HG02623 (cell line): ENCODE measurements at regions not wholly inside any gene's neighbourhood (a gene's known extent, or its start where the extent isn't known, plus 50 kb on each side); places are given as distances from the start of the nearest gene placed in this dataset.
"Not testable (repeated sequence)": the region's sequence is repeated elsewhere in the genome, so short reads cannot be mapped to it uniquely, and the experiment has no call there.

Experiments used
- ATAC-seq: cut with Tn5 transposase; IDR thresholded peaks from one replicate; pipeline ENCODE4 v1.9.1; 2021; ENCODE audit warnings: moderate library complexity; ENCODE audit not compliant: unreplicated experiment

- no peak for ATAC-seq
Measured at GRCh38 chr6:120384671-120385070, 949.6 kb downstream of the TBC1D32 start.

DNA sequence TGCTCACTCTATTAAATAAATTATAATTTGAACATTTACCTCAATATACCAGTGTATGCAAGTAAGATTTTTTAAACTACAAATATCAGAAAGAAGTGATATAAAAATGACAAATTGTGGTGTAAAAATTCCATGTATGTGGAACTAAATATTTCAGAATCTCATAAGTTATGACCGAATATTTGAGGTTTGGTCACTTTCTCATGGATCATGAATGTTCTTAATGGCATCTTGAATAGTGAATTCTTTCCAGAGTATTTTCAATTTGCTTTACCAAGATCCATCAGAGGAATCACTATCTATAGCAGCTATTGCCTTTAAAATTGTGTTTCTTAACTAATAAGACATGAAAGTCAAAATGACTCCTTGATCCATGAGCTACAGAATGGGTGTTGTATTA, 950.6 kb downstream of the TBC1D32 start:
- ATAC-seq = no peak

- ATAC-seq = peak; percentile 85
Measured at GRCh38 chr6:120378582-120379220, 955.6 kb downstream of the TBC1D32 start.

DNA sequence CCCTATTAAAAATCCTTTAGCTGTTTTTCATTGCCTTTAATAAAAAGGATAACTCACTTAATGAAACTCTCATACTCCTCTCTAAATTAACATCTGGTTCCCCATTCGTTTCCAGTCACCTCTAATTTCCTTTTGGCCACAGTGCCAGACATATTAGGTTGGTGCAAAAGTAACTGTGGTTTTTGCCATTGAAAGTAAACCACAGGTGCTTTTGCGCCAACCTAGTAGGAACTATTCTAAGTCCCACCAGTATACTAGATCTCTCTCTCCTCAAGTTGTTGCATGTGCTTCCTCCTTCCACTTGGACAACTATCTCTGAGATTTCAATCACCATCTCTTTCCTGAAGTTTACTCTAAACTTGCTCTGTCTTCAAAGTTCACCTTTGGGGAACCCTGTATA, 961.1 kb downstream of the TBC1D32 start:
- ATAC-seq = no peak

DNA sequence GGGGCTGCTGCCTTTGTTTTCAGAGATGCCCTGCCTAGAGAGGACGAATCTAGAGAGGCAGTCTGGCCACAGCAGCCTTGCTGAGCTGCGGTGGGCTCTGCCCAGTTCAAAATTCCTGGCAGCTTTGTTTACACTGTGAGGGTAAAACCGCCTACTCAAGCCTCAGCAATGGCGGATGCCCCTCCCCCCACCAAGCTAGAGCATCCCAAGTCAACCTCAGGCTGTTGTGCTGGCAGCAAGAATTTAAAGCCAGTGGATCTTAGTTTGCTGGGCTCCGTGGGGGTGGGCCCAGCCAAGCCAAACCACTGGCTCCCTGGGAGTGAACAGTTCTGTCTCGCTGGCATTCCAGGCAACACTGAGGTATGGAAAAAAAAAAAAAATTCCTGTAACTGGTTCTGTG, 970.9 kb downstream of the TBC1D32 start:
- no peak for ATAC-seq

GRCh38 chr6:120358535-120358934, 975.7 kb downstream of the TBC1D32 start:
- not testable (repeated sequence) for ATAC-seq

GRCh38 chr6:120357447-120357846, 976.8 kb downstream of the TBC1D32 start:
- ATAC-seq = no peak

GRCh38 chr6:120355822-120356221, 978.5 kb downstream of the TBC1D32 start:
- ATAC-seq = no peak

GRCh38 chr6:120354452-120355098, 979.7 kb downstream of the TBC1D32 start:
- no peak for ATAC-seq

DNA sequence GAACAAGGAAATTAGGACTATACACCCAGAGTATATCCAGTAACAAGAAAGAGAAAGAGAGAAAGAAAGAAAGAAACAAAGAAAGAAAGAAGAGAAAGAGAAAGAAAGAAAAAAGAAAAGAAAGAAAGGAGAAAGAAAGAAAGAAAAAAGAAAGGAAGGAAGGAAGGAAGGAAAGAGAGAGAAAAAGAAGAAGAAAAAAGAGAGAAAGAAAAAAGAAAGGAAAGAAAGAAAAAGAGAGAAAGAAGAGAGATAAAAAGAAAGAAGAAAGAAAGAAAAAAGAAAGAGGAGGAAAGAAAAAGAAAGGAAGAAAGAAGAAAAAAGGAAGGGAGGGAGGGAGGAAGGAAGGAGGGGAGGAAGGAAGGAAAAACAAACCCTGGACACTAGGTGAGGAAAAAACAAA, 981.8 kb downstream of the TBC1D32 start:
- no peak for ATAC-seq

DNA sequence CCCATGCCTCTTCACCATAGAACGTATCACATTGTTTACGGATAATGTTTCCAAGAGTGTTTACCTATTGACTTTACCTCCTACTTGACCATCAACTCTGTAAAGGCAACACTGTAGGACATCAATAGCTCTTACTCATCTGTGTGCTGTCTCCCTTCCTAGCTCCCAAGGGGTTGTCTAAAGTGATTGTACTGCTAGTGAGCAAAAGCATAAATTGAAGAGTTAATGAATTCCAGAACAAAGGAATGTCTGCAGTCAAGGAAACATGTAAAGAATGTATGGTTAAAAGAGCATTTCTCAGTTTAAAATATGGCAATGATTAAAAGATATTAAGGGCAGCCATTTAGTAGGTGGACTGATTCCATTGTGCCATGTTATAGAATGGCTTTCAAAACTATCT, 985.4 kb downstream of the TBC1D32 start:
- no peak for ATAC-seq

GRCh38 chr6:120328521-120328920, 979.0 kb upstream of the MAN1A1 start:
- ATAC-seq = no peak

DNA sequence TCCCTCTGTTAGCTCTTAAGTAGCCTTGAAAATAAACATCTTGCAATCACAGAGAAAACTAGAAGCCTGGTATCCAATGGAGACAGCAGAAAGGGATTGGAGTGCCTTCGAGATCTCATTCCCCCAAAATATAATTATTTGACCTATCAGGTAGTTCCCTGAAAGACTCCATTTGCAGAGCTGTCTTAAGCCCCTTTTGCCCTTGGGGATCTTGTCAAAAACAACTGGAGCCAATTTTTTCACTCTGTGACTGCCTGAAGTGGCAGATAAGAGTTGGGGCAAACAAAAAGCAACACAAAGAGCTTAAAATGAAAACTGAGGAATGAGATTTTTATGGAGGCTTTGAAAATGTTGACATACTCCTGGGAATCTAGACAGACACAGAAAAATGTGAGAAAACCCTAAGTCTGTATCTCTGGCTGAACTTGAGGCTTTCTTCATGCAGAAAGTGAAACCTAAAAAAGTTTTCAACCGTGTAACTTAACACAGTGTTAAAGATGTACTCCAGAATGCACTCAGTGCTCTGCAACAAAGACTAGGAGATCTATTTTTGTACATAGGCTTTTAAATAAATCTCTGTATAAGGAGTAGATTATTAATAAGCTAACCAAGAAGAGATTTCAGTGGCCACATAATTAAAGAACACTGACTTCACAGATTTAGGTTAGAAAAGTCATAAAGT, 971.1 kb upstream of the MAN1A1 start:
- no peak for ATAC-seq

DNA sequence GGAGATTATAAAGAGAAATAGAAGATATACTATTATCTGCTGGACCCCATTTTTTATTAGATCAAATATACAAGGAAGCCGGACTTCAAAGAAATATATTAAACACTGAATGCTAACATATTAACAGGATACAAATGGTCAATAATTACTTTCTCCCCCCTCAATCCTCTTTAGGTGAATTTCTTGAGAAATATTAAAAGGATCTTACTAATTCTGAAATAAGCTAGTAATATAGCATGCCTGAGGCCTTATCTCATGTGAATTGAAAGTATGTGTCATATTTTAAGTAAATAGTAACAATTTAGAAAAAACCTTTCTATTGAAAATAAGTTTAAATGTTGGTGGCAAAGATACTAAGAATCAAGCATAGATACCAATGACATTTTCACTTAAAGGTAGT, 954.7 kb upstream of the MAN1A1 start:
- ATAC-seq = no peak

GRCh38 chr6:120303527-120303926, 954.0 kb upstream of the MAN1A1 start:
- ATAC-seq = no peak

GRCh38 chr6:120302041-120302440, 952.5 kb upstream of the MAN1A1 start:
- no peak for ATAC-seq

DNA sequence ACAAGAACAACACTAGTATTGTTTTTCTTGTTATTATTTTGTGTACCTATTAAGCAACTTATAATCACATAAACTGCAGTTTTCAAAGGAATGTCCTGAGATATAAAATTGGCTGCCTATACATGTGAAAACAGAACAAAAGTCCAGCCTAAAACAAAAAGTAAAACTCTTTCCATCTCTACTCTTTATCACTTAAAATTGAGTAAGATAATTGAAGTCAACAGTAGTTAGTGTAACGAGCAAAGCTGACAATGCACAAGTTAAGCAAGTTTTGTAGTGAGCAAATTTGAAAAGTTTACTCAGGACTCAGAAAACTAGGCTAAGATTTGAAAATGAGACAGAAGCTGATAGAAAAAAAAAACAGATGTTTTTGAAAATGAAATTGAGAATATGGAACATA, 941.4 kb upstream of the MAN1A1 start:
- ATAC-seq = no peak

DNA sequence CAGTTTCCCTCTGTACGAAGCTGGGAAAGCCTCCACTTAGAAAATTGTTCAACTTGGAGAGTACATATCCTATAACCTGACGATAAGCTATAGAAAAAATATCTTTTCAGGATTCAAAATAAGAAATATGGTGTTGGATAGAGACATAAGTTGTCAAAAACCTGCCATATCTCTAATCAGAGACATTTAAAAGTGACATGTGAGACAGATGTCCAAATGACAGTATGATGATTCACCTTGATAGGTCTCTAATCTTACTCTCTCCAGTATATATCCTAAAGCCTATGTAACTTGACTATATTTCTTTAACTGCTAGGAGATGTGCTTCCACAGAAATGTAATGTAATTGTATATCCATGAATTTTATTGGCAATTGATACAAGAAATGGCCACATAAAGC, 932.4 kb upstream of the MAN1A1 start:
- ATAC-seq = no peak

GRCh38 chr6:120279466-120280167, 930.1 kb upstream of the MAN1A1 start:
- no peak for ATAC-seq

DNA sequence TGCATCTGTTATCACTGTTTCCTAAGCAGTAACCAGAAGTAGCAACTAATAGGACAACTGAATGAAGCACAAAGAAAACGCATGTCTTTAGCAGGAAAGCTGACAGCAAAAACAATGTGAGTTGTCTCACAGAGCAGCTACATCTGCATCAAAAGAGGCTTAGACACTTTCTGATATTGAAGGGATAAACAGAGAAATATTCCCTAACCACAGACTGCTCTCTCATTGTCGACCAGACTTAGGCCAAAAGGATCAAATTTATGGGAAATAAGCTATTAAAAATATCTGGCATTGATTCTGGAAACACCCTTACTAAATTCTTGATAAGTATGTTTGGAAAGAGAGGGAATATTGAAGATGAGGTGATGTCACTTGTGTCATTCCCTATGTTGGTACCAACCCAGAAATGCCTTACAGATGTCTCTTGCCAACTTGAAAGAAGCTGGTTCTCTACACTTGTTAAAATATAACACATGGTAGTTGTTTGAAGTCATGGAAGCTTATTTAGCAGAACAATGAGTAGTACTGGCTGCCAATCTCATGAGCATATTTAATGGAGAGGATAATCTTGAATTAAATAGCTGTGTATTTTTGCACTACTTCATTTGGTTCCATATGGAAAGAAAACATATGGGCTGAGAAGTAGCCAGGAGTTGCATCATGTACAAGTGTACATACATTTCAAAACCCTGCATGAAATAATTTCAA, 929.3 kb upstream of the MAN1A1 start:
- ATAC-seq = no peak

DNA sequence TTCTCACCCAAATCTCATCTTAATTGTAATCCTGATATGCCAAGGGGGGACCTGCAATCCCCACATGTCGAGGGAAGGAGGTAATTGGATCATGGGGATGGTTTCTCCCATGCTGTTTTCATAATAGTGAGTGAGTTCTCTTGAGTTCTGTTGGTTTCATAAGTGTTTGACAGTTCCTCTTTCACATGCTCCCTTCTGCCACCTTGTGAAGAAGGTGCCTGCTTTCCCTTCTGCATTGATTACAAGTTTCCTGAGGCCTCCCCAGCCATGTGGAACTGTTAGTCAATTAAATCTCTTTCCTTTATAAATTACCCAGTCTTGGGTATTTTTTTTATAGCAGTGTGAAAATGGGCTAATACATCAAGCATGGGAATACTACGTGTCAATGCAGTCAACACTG, 925.0 kb upstream of the MAN1A1 start:
- ATAC-seq = peak; percentile 77
